ENCODE measurements at regions not wholly inside any gene's neighbourhood (a gene's known extent, or its start where the extent isn't known, plus 50 kb on each side); places are given as distances from the start of the nearest gene placed in this dataset.
A peak's percentile ranks its signal among the peaks of the same experiment; 100 is the strongest.
"Not testable (repeated sequence)": the region's sequence is repeated elsewhere in the genome, so short reads cannot be mapped to it uniquely, and the experiment has no call there.

DNA sequence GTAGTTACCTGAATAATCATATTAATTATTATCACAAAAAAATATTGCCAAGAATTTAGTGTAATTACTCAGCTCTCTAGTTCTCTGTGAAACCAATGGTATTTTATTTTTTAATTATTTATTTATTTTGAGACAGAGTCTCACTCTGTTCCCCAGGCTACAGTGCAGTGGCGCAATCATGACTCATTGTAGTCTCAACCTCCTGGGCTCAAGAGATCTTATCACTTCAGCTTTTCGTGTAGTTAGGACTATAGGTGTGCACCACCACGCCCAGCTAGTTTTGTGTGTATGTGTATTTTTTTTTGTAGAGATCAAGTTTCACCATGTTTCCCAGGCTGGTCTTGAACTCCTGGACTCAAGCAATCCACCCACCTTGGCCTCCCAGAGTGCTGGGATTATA lies 440.4 kb upstream of the CDH20 start:
- peak; percentile 44 for DNase-seq (ENCODE audit: low read depth)

DNA sequence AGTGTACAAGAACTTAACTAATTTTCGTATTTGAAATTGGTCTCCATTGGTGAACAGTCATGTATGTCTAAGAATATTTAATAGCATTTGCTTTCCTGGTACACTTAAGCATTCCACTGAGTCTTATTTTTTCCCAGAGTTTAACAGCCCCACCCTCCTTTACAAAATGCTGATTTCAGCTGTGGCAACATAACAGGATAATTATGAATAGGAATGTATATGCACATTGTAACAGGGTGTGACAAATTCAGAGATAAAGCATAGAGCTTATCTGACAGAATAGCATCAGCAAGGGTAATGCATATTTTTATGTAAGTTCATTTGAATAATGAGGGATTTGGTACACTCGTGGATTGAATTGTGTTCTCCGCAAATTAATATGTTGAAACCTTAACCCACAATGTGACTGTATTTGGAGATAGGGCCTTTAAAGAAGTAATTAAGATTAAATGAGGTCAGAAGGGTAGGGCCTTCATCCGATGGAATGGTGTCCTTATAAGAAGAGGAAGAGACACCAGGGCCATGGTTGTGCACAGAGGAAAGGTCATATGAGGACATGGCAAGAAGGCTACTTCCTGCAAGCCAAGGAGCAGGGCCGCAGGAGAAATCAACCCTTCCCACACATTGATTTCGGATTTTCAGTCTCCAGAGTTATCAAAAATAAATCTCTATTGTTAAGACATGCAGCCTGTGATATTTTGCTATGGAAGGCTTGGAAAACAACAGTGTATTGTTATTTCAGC lies 439.7 kb upstream of the CDH20 start:
- no peak for DNase-seq (ENCODE audit: low read depth)

DNA sequence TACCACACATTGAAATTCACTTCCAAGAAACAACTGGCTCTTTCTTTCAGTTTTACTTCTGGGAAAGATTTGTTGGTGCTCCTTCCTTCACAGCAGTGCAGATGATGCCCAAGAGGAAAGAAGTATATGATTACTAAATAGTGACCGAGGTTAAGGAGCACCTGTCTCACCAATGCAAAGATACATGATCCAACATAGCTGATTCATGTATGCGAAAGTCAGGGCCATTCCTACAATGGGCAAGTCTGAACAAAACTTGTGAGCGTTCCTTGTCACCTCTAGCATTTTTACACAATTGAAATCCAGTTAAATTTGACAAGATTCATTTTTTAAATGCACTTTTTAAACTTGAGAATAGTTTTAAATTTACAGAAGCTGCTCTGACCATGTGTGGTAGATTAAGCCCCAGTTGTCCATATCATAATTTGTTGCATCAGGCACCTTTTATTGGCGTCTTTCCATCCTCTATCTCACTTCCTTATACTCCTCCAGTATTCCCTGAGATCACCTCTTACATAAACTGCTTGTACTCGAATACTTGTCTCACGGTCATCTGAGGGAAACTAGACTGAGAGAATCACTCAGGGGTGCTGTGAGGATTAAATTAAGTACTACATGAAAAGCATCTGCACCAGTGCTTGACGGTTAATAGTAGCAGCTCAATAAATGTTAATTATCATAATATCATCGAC lies 438.8 kb upstream of the CDH20 start:
- no peak for DNase-seq (ENCODE audit: low read depth)

DNA sequence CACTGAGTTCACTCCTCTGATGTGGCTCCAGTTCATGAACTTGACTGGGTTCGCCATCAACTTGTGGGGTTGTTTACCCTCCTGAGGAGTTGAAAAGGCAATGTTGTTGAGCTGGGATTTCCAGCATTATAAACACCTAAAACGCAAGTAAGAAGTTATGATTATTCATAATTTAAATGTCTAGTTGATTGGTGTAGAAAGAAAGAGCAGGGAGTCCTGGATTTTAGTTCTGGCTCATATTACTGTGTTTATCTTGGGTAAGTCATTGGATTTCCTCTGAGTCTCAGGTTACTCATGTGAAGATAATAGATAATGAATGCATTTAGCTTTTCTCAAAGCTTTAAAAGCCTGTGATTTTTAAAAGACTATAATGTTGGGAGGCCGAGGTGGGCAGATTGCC lies 438.0 kb upstream of the CDH20 start:
- DNase-seq (ENCODE audit: low read depth): no peak

DNA sequence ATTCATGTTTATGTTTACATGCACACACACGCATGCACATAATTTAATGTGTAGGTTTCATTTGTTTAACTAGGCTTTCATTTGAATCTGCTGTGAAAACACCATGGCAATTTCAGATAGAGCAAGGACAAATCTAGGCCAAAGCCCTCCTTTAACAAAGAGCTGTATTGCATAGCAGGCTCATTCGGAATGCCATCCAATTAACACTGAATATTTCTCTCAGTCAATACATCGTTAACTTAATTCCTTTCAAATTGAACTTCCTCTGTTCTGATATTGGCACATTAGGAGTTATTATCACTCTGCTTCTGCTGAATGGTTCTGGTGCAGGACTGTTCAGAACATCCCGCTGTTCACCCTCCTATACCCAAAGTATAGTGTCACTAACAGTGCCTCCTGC lies 435.1 kb upstream of the CDH20 start:
- no peak for DNase-seq (ENCODE audit: low read depth)

DNA sequence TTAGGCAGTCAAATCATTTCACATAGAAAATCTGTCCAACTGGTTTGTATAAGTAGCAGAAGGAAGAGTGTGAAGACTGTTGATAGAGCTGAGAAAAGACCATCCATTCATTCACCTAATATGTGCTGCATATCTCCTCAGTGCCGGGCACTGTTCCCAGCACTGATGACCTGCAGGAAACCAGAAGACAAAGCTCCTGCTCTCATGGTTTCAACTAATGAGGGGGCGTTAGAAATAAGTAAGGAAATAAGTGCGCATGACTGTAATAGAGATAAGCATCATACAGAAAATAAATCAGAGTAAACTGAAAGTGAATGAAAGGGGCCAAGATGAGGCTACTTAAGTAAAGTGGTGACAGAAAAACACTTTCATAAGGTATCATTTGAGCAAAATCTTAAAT lies 427.5 kb upstream of the CDH20 start:
- no peak for DNase-seq (ENCODE audit: low read depth)

DNA sequence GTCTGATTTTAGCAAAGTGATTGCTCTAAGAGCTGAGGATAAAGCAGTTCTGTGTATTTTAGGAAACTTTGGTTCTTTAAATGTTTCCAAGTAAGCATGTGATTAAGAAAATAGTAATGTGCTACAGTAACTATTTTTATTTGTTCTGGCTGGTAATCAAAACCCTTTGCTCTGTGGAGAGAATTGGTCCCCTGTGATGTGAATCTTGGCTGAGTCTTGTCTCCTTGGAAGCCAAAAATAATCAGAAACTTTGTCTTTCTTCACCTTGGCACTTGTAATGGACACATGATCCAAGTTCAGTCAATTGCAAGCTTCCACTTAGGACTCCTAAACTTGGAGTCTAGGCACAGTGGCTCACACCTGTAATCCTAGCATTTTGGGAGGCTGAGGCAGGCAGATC lies 422.7 kb upstream of the CDH20 start:
- DNase-seq (ENCODE audit: low read depth): no peak

DNA sequence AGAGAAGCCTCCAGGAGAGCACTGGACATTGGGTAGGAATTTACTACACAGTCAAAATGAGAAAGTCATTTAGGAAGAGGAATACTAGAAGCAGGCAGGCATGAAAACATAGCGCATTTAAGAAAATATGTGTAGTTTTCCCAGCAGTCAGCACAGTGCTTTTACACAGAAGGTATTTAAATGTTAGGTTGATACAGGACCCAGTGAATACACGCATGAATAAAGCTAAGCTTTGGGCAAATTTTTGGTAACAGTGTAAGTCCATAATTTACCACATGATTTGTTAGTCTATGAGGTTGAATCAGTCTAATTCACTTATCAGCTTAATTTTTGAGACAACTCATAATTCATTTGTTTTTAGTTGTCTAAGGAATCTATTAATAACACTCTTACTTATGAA lies 421.7 kb upstream of the CDH20 start:
- DNase-seq (ENCODE audit: low read depth): no peak

DNA sequence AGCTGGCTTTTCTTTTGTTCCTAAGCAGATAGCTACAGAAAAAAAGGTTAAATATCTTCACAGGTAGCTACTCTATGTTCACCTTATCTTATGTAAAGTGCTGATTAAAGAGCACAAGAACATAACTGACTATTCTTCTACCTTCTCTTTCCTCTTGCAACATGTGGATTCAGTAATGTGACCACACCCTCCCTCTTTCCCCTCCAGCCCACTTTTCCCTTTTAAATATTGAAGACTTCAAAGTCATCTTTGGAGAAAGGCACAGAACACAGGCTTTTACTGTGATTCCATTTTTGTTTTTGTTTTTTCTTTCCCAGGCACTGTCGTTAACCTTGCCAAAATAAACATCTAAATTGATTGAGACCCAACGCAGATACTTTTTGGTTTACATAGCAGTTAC lies 418.1 kb upstream of the CDH20 start:
- DNase-seq (ENCODE audit: low read depth): no peak

DNA sequence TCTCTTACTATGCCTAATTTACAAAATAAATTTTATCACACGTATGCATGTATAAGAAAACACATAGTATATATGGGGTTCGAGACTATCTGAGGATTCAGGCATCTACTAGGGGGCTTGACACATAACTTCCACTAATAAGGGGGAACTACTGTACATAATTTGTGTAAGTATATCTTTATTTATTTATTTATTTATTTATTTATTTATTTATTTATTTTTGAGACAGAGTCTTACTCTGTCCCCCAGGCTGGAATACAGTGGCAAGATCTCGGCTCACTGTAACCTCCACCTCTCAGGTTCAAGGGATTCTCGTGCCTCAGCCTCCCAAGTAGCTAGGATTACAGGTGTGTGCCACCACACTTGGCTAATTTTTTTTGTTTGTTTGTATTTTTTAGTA lies 414.4 kb upstream of the CDH20 start:
- not testable (repeated sequence) for DNase-seq (ENCODE audit: low read depth)

DNA sequence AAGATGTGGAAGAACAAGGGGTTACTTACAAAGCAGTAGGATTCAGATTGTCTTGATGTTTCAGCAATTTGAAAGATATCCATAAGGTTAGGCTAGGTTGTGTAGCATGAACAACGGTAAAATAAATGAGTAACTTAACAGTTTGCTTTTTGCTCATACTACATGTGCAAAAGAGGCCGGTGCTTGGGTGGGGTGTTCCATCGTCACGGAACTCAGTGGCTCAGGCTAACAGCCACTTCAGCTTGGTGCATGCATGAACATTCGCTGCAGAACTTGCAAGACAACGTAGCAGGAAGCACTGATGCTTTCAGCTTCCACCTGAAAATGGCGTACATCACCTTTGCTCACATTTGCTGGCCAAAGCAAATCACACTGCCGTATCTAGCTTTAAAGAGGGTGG lies 407.3 kb upstream of the CDH20 start:
- no peak for DNase-seq (ENCODE audit: low read depth)

DNA sequence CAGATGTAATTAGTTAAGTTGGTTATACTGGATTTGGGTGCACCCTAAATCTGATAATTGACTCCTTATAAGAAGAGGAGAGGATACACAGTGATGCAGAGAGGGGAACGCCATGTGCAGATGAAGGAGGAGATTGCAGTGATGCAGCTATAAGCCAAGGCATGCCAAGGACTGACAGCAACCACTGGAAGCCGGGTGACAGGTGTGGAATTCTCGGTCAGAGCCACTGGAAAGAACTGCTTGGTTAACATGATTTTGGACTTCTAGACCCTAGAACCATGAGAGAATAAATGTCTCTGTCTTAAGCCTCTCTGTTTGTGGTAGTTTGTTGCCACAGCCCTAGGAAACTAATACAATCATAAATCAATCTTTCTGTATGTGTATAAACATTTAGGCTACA lies 403.3 kb upstream of the CDH20 start:
- DNase-seq (ENCODE audit: low read depth): no peak

DNA sequence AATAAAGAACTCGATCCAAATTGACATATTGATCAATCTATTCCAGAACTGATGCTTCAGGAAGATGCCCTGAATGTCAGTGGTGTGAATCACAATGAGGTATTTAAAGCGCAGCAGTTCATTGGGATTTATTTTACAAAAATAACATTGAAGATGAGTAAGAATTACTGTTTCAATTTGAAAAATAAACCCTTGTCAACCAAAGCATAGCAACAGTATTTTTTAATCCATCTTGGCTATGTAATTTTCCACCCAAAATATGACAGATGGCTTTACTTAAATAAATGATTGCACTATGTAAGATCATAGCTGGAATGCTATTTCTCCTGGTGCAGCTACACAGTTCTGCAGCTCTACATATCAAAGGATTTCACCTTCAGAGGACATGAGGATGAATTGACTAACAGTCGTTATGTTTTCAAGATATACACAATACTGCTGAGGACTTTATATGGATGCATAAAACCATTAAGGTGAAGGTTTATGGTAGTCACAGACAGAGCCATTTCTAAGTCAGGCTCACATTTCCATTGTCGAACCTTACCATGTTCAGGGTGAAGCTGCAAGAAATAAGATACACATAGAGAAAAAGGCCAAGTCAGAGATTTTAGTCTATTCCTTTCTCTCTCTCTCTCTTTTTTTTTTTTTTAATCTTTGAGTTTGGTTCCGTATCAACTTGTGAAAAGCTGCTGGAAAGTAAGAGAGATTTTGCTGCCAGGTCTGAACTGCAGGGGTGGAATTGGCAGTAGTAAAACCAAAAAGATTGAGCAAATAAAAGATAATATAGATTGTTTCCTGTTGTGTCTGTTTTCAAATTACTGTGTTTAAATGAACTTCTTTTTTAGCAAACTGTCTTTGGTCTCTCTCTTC lies 398.0 kb upstream of the CDH20 start:
- no peak for DNase-seq (ENCODE audit: low read depth)

DNA sequence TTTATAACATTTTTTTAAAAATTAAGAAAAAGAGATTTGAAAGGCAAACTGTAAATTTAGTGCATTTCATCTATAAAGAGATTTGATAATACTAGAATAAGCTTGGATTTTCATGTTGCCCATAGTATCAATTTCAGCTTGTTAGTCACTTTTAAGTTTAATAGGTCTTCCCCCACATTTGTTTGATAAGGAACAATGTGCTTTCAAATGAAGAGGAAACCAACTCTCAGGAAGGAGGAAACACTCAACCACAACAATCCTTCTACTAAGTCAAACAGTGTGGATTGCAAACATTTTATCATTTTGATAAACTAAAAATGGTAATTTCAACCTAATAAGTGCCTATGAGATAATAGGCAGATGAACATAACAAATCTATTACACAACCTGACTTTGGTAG lies 397.1 kb upstream of the CDH20 start:
- DNase-seq (ENCODE audit: low read depth): no peak

DNA sequence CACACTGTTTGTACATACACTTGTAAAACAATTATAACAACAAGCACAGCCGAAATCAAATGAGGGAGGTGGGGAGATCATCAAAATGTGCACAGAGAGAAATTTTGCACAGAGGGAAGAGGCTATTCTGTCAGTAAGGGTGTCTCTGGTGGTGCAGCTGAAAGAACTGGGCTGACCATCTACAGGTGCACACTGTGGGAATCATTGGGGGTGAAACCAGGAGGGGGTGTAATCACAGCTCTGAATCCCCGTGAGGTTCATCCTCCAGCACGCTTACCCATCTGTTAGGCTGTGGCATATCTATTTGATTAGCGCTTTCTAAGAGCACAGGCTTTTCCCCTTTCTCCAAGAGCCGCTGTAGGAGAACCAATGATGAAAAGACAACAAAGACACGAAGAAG lies 389.9 kb upstream of the CDH20 start:
- no peak for DNase-seq (ENCODE audit: low read depth)

DNA sequence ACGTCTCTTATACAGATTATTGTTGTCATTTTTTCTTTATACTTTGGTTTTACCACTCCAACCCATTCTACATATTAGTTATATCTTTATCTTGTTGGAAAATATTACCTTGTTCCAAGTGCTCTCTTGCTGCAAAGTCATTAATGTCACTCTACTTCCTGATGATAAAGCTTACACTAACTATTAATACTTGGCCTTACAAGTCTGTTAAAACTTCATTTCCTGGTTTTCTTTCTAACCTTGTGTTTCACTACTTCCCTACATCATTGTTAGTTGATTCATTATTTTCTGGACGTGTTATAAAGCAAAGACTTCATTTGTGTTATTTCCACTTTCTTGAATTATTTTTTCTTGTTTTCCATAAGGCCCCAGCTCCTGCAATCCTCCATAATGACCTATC lies 382.6 kb upstream of the CDH20 start:
- no peak for DNase-seq (ENCODE audit: low read depth)

DNA sequence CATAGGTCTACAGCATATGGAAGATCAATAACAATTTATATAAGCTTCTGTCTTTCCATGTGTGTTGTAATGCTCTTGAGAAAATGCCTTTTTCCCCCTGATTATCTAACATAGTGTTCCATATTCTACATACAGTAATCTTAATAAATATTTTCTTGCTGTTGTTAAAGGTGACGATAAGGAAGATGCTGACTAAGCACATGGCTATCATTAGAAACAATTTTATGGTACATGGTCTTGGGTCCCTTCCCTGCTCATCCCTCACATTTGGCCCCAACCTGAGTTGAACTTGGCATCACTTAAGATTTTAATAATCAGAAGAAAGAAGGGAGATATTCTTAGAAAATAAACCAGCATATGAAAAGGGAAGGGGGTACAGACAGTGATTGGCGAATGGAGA lies 382.1 kb upstream of the CDH20 start:
- no peak for DNase-seq (ENCODE audit: low read depth)

DNA sequence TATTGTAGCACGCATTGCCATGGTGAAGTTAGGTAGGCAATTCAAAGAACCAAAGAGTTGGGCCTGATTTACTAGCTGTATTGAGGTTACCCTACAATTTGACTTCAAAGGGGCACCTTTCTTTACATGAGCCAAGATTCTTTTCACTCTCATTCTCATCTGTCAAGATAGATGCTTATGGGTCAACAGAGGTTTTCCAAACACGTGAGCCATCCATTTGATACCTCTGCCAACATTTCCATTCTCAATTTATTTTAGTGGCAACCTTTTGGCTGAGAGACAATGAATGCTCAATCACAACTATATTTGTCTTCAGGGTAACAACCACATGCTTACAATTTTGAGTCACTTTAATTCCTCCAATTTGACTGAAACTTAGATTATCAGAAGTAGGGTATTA lies 370.6 kb upstream of the CDH20 start:
- DNase-seq (ENCODE audit: low read depth): no peak

DNA sequence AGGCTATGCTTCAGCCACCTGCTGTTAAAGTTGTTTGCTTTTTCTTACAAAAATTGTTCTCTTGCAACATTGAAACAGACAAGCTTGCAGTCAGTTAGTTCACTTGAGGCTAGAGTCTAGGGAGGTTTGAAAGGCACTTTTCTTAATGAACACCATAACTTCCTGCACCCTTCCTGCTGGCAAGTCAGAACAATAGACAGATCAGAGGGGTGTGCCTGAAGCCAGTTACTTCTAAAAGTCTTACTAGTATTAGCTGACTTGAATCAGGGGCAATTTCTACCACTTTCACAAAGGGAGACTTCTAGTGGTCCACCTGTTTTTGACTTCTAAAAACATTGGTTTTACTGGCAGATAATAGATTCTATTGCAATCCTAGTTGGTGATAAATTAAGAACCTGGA lies 367.4 kb upstream of the CDH20 start:
- no peak for DNase-seq (ENCODE audit: low read depth)

DNA sequence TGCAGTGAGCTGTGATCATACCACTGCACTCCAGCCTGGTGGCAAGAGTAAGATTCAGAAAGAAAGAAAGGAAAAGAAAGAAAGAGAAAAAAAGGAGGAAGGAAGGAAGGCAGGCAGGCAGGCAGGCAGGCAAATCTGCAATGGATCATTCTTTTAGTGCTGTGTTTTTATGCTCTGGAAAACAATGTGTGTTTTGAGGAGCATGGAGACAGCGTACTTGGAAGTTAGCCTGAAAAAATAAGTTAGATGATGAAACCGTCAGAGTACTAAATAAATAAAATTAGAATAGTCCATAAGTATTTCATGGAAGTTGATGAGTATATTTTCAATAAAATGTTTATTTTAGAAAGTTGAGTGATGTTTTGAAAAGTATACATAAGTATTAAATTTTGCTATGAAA lies 366.4 kb upstream of the CDH20 start:
- no peak for DNase-seq (ENCODE audit: low read depth)

DNA sequence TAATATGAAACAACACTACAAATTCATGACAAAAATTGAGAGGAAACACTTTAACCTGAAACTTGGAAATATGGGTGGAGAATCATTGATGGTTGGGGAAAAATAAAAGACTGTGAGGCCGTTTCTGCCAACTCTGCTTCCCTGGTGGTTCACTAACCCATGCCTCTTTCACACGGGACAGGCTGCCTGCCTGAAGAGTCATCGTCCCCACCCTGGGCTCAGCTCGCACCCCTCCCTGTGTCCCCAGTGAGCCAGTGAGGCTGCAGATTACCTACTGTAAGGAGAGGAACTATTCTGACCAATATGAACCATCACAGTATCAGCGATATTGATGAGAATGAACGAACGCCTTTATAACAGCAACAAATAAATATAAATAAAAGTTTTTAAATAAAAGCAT lies 357.8 kb upstream of the CDH20 start:
- no peak for DNase-seq (ENCODE audit: low read depth)

DNA sequence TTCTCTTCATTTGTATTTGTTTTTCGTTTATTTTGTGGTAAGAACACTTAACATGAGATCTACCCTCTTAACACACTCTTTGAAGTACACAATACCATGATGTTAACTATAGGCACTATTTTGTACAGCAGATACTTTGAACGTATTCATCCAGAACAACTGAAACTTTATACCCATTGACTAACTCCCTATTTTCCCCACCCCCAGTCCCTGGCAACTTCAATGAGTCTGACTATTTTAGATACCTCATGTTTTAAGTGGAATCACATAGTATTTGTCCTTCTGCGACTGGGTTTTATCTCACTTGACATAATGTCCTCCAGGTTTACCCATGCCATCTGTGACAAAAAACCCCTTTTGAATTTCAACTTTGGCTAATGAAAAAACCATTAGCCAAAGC lies 356.3 kb upstream of the CDH20 start:
- no peak for DNase-seq (ENCODE audit: low read depth)

DNA sequence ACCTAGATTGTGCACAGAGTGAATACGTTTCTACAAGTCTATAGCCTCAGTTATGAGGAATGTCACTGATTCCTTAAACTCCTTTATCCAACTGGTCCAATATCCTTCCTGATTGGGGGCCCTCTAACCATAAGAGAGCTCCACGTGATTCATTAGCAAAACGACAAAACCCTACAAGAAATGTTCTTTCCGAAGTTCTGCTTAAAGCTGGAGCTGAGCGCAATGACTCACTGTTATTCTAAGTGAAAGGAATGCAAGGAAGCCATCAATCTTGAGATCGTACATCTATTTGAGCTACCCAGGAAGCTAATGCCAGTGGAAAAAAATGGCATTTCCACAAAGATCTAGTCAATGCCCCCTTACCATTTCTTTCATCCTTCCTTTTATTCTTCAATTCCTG lies 354.9 kb upstream of the CDH20 start:
- DNase-seq (ENCODE audit: low read depth): peak; percentile 53

Data from RPMI7951 (cell line).